ENCODE measurements at regions not wholly inside any gene's neighbourhood (a gene's known extent, or its start where the extent isn't known, plus 50 kb on each side); places are given as distances from the start of the nearest gene placed in this dataset.

GRCh38 chr18:34083910-34084535, 140.7 kb downstream of the NOL4 start:
- in situ Hi-C loops (cut with HindIII; ENCODE audit: low sequenced_read_pairs) = no loop called here
- no peak for DNase-seq (ENCODE audit: low spot score)

- DNase-seq (ENCODE audit: low spot score) = no peak
- in situ Hi-C loops (cut with HindIII; ENCODE audit: low sequenced_read_pairs) = no loop called here
Measured at GRCh38 chr18:34077599-34077998, 147.1 kb downstream of the NOL4 start.

- no peak for DNase-seq (ENCODE audit: low spot score)
- in situ Hi-C loops (cut with HindIII; ENCODE audit: low sequenced_read_pairs) = no loop called here
Measured at GRCh38 chr18:34075963-34076860, 148.5 kb downstream of the NOL4 start.

- in situ Hi-C loops (cut with HindIII; ENCODE audit: low sequenced_read_pairs) = no loop called here
- no peak for DNase-seq (ENCODE audit: low spot score)
Measured at GRCh38 chr18:34061226-34061625, 163.5 kb downstream of the NOL4 start.

- in situ Hi-C loops (cut with HindIII; ENCODE audit: low sequenced_read_pairs) = no loop called here
Measured at GRCh38 chr18:34055227-34055626, 169.5 kb downstream of the NOL4 start.

GRCh38 chr18:34050661-34051060, 174.1 kb downstream of the NOL4 start:
- no peak for DNase-seq (ENCODE audit: low spot score)
- in situ Hi-C loops (cut with HindIII; ENCODE audit: low sequenced_read_pairs) = no loop called here

More at GRCh38 chr18:34055227-34055626, 169.5 kb downstream of the NOL4 start:
- no peak for DNase-seq (ENCODE audit: low spot score)

GRCh38 chr18:34049511-34049910, 175.2 kb downstream of the NOL4 start:
- in situ Hi-C loops (cut with HindIII; ENCODE audit: low sequenced_read_pairs) = no loop called here
- DNase-seq (ENCODE audit: low spot score) = no peak

GRCh38 chr18:34048423-34048822, 176.3 kb downstream of the NOL4 start:
- in situ Hi-C loops (cut with HindIII; ENCODE audit: low sequenced_read_pairs) = no loop called here
- peak; percentile 44 for DNase-seq (ENCODE audit: low spot score)

- DNase-seq (ENCODE audit: low spot score) = no peak
- in situ Hi-C loops (cut with HindIII; ENCODE audit: low sequenced_read_pairs) = no loop called here
Measured at GRCh38 chr18:34042423-34043146, 182.1 kb downstream of the NOL4 start.

- in situ Hi-C loops (cut with HindIII; ENCODE audit: low sequenced_read_pairs) = no loop called here
- no peak for DNase-seq (ENCODE audit: low spot score)
Measured at GRCh38 chr18:34039611-34040010, 185.1 kb downstream of the NOL4 start.

- DNase-seq (ENCODE audit: low spot score) = no peak
Measured at GRCh38 chr18:34039201-34039600, 185.5 kb downstream of the NOL4 start.

GRCh38 chr18:34038086-34038485, 186.6 kb downstream of the NOL4 start:
- in situ Hi-C loops (cut with HindIII; ENCODE audit: low sequenced_read_pairs) = no loop called here
- no peak for DNase-seq (ENCODE audit: low spot score)

More at GRCh38 chr18:34039201-34039600, 185.5 kb downstream of the NOL4 start:
- in situ Hi-C loops (cut with HindIII; ENCODE audit: low sequenced_read_pairs) = no loop called here

- in situ Hi-C loops (cut with HindIII; ENCODE audit: low sequenced_read_pairs) = no loop called here
- DNase-seq (ENCODE audit: low spot score) = no peak
Measured at GRCh38 chr18:34033968-34034367, 190.7 kb downstream of the NOL4 start.

- DNase-seq (ENCODE audit: low spot score) = no peak
- in situ Hi-C loops (cut with HindIII; ENCODE audit: low sequenced_read_pairs) = no loop called here
Measured at GRCh38 chr18:34031810-34032209, 192.9 kb downstream of the NOL4 start.

- in situ Hi-C loops (cut with HindIII; ENCODE audit: low sequenced_read_pairs) = no loop called here
- no peak for DNase-seq (ENCODE audit: low spot score)
Measured at GRCh38 chr18:34028324-34028723, 196.4 kb downstream of the NOL4 start.

- in situ Hi-C loops (cut with HindIII; ENCODE audit: low sequenced_read_pairs) = no loop called here
Measured at GRCh38 chr18:34025191-34025801, 199.4 kb downstream of the NOL4 start.

GRCh38 chr18:34023471-34023870, 201.2 kb downstream of the NOL4 start:
- in situ Hi-C loops (cut with HindIII; ENCODE audit: low sequenced_read_pairs) = no loop called here
- no peak for DNase-seq (ENCODE audit: low spot score)

More at GRCh38 chr18:34025191-34025801, 199.4 kb downstream of the NOL4 start:
- DNase-seq (ENCODE audit: low spot score) = no peak

- in situ Hi-C loops (cut with HindIII; ENCODE audit: low sequenced_read_pairs) = no loop called here
- no peak for DNase-seq (ENCODE audit: low spot score)
Measured at GRCh38 chr18:34018336-34018735, 206.4 kb downstream of the NOL4 start.

- in situ Hi-C loops (cut with HindIII; ENCODE audit: low sequenced_read_pairs) = no loop called here
- no peak for DNase-seq (ENCODE audit: low spot score)
Measured at GRCh38 chr18:34003687-34004086, 221.0 kb downstream of the NOL4 start.
